ENCODE measurements at regions not wholly inside any gene's neighbourhood (a gene's known extent, or its start where the extent isn't known, plus 50 kb on each side); places are given as distances from the start of the nearest gene placed in this dataset.

- ChIA-PET CTCF (interaction anchor here (0.6 to 2.5 kb wide), 6 partner anchors 9 to 75 kb away, joined by 3 to 10 read pairs (median 6); partner anchors contain the start of gene FAM50B), POLR2A (no interaction called here)
- no peaks in the 10 kb centered on the region; the same call in 1 of the 2 replicates for H3K4me1 ChIP-seq (ENCODE audit: control insufficient read depth, insufficient read depth, low read length)
These were observed 53.9 kb downstream of the FAM50B start for GRCh38 chr6:3902871-3903648.

GRCh38 chr6:3904518-3904917, 55.3 kb downstream of the FAM50B start:
- Histone ChIP-seq H3K9me3 (ENCODE audit: control insufficient read depth, insufficient read depth, low read depth, low read length) (no peaks in the 10 kb centered on the region), H3K36me3 (ENCODE audit: control insufficient read depth in 2 of 2, insufficient read depth in 1 of 2, low read length in 2 of 2) (no peaks in the 10 kb centered on the region), H3K4me1 (ENCODE audit: control insufficient read depth, insufficient read depth, low read length) (no peaks in the 10 kb centered on the region; the same call in 1 of the 2 replicates), H3K27ac (ENCODE audit: extremely low read depth, low read depth, low read length) (no peak overlapping the region), H3K4me3 (ENCODE audit: low read depth, low read length) (no peak overlapping the region)
- POLR2A ChIA-PET = no interaction called here
- CTCF ChIA-PET = interaction anchor here (2.2 kb wide), 1 partner anchor 56 kb away, joined by 10 read pairs; the partner anchor contains the start of gene FAM50B
- TF ChIP-seq KLF7 (tag by site-specific recombination; IDR thresholded peaks at IDR 0.05; ENCODE audit: borderline replicate concordance) (no peak), ZNF48 (tag by site-specific recombination; IDR thresholded peaks at IDR 0.05) (no peak), ZNF548 (tag by site-specific recombination; IDR thresholded peaks at IDR 0.05) (no peak), FEZF1 (tag by site-specific recombination; IDR thresholded peaks at IDR 0.05) (no peak), ZNF311 (tag by site-specific recombination; IDR thresholded peaks at IDR 0.05; ENCODE audit: borderline replicate concordance) (no peak), KLF9 (tag by site-specific recombination; IDR thresholded peaks at IDR 0.05; ENCODE audit: low read depth) (no peak), ZNF26 (tag by site-specific recombination; IDR thresholded peaks at IDR 0.05) (no peak), TCF7L2 (IDR thresholded peaks at IDR 0.05; ENCODE audit: borderline replicate concordance, low read depth, low read length) (no peak), GFI1B (tag by site-specific recombination; IDR thresholded peaks at IDR 0.05) (no peak), PRDM2 (tag by site-specific recombination; IDR thresholded peaks at IDR 0.05; ENCODE audit: borderline replicate concordance) (no peak)

More at GRCh38 chr6:3902871-3903648, 53.9 kb downstream of the FAM50B start:
- no peak for TF ChIP-seq ZSCAN30 (tag by site-specific recombination; IDR thresholded peaks at IDR 0.05)
- no peak for TF ChIP-seq ZNF311 (tag by site-specific recombination; IDR thresholded peaks at IDR 0.05; ENCODE audit: borderline replicate concordance)
- TF ChIP-seq ZFHX2 (tag by site-specific recombination; conservative IDR thresholded peaks at IDR 0.05) = no peak
- no peak for TF ChIP-seq ZNF558 (tag by site-specific recombination; IDR thresholded peaks at IDR 0.05)
- no peak for TF ChIP-seq ZNF473 (tag by site-specific recombination; IDR thresholded peaks at IDR 0.05)
- TF ChIP-seq PRDM4 (tag by site-specific recombination; IDR thresholded peaks at IDR 0.05) = no peak
- TF ChIP-seq ZBTB26 (tag by site-specific recombination; optimal IDR thresholded peaks at IDR 0.05) = no peak
- no peak for TF ChIP-seq GLI2 (tag by site-specific recombination; IDR thresholded peaks at IDR 0.05; ENCODE audit: borderline replicate concordance, low read depth)
- no peak for TF ChIP-seq ZNF571 (tag by site-specific recombination; IDR thresholded peaks at IDR 0.05)
- TF ChIP-seq ZNF488 (tag by site-specific recombination; IDR thresholded peaks at IDR 0.05) = no peak
- TF ChIP-seq ZBTB21 (tag by site-specific recombination; IDR thresholded peaks at IDR 0.05) = no peak
- no peak for TF ChIP-seq SALL2 (tag by site-specific recombination; IDR thresholded peaks at IDR 0.05; ENCODE audit: borderline replicate concordance)
- Histone ChIP-seq H3K27ac (ENCODE audit: extremely low read depth, low read depth, low read length) (no peak overlapping the region), H3K36me3 (ENCODE audit: control insufficient read depth in 2 of 2, insufficient read depth in 1 of 2, low read length in 2 of 2) (no peaks in the 10 kb centered on the region), H3K4me3 (ENCODE audit: low read depth, low read length) (no peak overlapping the region), H3K9me3 (ENCODE audit: control insufficient read depth, insufficient read depth, low read depth, low read length) (no peaks in the 10 kb centered on the region)
